ENCODE measurements at regions not wholly inside any gene's neighbourhood (a gene's known extent, or its start where the extent isn't known, plus 50 kb on each side); places are given as distances from the start of the nearest gene placed in this dataset.

DNA sequence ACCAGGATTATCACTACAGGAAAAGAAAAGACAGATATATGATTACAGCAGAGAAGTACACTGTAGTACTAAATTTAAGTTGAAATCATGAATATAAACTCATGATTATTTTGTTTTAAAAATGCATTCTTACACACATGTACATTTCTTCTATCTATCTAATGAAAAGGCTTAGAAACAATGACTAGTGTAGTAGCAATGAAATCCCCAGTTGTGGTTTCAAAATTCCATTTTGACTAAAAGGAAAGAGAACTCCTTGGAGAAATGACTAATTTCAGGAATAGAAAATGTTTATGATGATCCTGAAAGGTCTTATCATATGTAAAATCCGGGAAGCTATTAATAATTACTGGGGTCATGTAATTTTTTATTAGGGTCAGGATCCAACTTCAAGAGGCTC, 195.0 kb upstream of the STARD13 start:
- DNase-seq (ENCODE audit: low spot score): no peak
- TF ChIP-seq, protein P1, sequence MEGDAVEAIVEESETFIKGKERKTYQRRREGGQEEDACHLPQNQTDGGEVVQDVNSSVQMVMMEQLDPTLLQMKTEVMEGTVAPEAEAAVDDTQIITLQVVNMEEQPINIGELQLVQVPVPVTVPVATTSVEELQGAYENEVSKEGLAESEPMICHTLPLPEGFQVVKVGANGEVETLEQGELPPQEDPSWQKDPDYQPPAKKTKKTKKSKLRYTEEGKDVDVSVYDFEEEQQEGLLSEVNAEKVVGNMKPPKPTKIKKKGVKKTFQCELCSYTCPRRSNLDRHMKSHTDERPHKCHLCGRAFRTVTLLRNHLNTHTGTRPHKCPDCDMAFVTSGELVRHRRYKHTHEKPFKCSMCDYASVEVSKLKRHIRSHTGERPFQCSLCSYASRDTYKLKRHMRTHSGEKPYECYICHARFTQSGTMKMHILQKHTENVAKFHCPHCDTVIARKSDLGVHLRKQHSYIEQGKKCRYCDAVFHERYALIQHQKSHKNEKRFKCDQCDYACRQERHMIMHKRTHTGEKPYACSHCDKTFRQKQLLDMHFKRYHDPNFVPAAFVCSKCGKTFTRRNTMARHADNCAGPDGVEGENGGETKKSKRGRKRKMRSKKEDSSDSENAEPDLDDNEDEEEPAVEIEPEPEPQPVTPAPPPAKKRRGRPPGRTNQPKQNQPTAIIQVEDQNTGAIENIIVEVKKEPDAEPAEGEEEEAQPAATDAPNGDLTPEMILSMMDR (IDR thresholded peaks at IDR 0.05): no peak
- H3K4me3 ChIP-seq: no peak overlapping the region
- H3K27ac ChIP-seq: no peak overlapping the region

GRCh38 chr13:33483471-33483870, 197.9 kb upstream of the STARD13 start:
- no peak overlapping the region for H3K27ac ChIP-seq
- DNase-seq (ENCODE audit: low spot score): no peak
- TF ChIP-seq, protein P1 (IDR thresholded peaks at IDR 0.05): no peak
- H3K4me3 ChIP-seq: no peak overlapping the region

- H3K27ac ChIP-seq: no peak overlapping the region
- TF ChIP-seq, protein P1 (IDR thresholded peaks at IDR 0.05): no peak
- DNase-seq (ENCODE audit: low spot score): no peak
- H3K4me3 ChIP-seq: no peak overlapping the region
Measured at GRCh38 chr13:33485247-33485646, 199.7 kb upstream of the STARD13 start.

DNA sequence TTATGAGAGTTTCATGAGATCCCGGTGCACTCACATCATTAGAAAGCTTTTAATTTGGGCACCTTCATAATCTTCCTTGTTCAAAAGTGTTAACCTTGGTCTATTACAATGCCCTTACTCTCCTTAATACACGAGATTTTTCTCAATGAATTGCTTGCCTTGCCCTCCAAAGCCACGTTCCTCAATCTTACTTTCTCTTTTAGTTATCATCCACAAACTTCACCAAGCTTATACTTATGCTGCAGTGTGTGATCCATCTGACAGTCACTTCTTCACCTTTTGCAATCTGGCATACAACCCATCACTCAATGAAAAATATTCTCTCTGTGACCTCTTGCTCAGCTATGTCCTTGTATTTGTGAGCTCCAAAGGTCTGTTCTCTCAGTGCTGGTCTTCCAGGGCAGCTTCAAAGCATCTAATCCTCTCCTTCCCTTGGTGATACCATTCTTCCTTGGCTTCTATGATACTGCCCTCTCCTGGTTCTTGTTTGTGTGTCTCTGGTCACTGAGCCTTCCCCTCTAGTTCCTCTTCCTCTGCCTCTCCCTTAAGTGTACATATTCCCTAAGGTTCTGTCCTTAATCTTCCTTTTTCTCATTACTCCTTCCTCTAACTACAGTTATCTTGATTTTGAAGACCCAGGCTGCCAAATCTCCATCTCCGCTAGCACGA, 202.2 kb upstream of the STARD13 start:
- TF ChIP-seq, protein P1 (IDR thresholded peaks at IDR 0.05): no peak
- Histone ChIP-seq H3K27ac (peak overlapping the region in 1 of 2 donors; percentile 55), H3K4me3 (peak overlapping the region; percentile 61)
- DNase-seq (ENCODE audit: low spot score): no peak

DNA sequence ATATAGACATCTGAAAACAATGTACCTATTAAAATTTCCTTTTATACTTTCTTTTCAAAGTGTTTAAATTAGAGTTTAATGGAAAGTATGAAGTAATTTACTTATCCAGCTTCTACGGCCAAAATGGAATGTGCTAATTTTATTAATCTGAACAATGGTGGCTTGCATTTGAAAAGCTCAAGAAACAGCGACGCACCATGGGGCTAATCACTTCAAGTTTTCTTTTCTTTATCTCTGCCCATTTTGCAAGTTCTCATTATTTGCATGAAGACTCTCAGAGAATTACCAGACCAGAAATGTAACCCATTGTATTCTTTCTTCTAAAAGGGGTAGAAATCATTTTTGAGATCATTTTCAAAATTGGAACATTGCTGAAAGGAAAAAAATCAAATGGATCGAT, 204.0 kb upstream of the STARD13 start:
- TF ChIP-seq, protein P1 (IDR thresholded peaks at IDR 0.05): no peak
- no peak overlapping the region for H3K4me3 ChIP-seq
- no peak overlapping the region for H3K27ac ChIP-seq
- DNase-seq (ENCODE audit: low spot score): no peak

DNA sequence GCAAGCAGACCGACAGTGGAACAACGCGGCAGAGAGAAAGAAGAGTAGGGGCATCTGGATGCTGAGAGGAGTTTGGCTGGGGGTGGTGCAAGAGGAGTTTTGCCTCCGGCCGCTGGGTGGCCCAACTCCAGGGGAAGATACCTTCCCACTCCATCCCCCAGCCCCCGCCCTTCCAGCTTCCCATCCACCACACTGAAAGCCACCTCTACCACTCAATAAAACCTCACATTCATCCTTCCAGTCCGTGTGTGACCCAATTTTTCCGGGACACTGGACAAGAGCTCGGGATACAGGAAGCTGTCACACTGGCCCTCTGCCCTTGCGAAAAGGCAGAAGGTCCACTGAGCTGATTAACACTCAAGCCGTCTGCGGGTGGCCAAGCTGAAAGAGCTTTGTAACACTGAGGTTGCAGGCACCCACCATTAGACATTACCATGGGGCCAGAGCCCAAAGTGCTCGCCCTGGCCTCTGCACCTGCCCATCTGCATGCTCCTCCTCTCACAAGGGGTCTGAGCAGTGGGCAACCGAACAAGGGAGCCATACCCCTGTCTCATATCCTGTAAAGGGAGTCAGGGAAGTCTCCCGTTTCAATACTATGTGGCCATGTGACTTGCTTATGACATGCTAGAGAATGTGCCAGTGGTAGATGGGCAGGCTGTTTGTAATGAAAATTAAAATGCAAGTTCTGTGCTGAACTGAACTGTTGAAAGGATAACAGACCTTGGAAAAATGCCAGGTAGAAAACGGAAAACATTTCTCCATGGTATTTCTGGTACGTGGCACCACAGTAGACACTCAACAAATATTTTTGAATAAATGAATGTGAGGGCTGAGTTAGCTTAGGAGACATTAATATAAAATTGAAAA, 205.1 kb upstream of the STARD13 start:
- DNase-seq (ENCODE audit: low spot score): no peak

More for the DNA sequence above, 205.1 kb upstream of the STARD13 start:
- H3K4me3 ChIP-seq: no peak overlapping the region
- TF ChIP-seq, protein P1 (IDR thresholded peaks at IDR 0.05): no peak
- peak overlapping the region; percentile 21 to 84 for H3K27ac ChIP-seq

Data from coronary artery (tissue), 2 donors.